Parathyroid adenoma (tissue), 2 donors: ENCODE measurements at regions not wholly inside any gene's neighbourhood (a gene's known extent, or its start where the extent isn't known, plus 50 kb on each side); places are given as distances from the start of the nearest gene placed in this dataset.

ENCODE experiments used
- H2AFZ ChIP-seq: fragments of 300-600 bp; sonication (generic); one replicate; pipeline ENCODE4 v1.7.0; 2017; ENCODE audit warnings: antibody characterized with exemption, mild to moderate bottlenecking
- H3K27ac ChIP-seq: fragments of 300-600 bp; sonication (generic); one replicate; pipeline ENCODE4 v1.7.0; 2017
- H3K27me3 ChIP-seq: fragments of 300-600 bp; sonication (generic); one replicate; pipeline ENCODE4 v1.7.0; 2017; ENCODE audit warnings: low read length; ENCODE audit not compliant: control insufficient read depth, insufficient read depth
- H3K36me3 ChIP-seq: fragments of 300-600 bp; sonication (generic); one replicate; pipeline ENCODE4 v1.7.0; 2017; ENCODE audit warnings: low read length; ENCODE audit not compliant: control insufficient read depth, insufficient read depth
- H3K4me1 ChIP-seq: fragments of 300-600 bp; sonication (generic); one replicate; pipeline ENCODE4 v1.7.0; 2017; ENCODE audit warnings: control low read depth
- H3K4me2 ChIP-seq: fragments of 300-600 bp; sonication (generic); one replicate; pipeline ENCODE4 v1.7.0; 2017; ENCODE audit warnings: low read length
- H3K4me3 ChIP-seq: fragments of 300-600 bp; sonication (generic); one replicate; pipeline ENCODE4 v1.7.0; 2017; ENCODE audit warnings: low read depth, low read length
- H3K79me2 ChIP-seq: fragments of 300-600 bp; sonication (generic); one replicate; pipeline ENCODE4 v1.7.0; 2017; ENCODE audit warnings: control low read depth
- H3K9ac ChIP-seq: fragments of 300-600 bp; sonication (generic); one replicate; pipeline ENCODE4 v1.7.0; 2017; ENCODE audit warnings: mild to moderate bottlenecking
- H3K9me3 ChIP-seq: fragments of 300-600 bp; sonication (generic); one replicate; pipeline ENCODE4 v1.7.0; 2017; ENCODE audit warnings: low read length; ENCODE audit not compliant: control insufficient read depth
- CTCF ChIP-seq: fragments of 300-600 bp; sonication (generic); IDR thresholded peaks from one replicate; pipeline ENCODE4 v1.7.0; 2017; ENCODE audit warnings: antibody characterized with exemption, mild to moderate bottlenecking
- donor health status: primary hyperparathyroidism.

GRCh38 chr17:53004902-53005301 lies 817.8 kb upstream of the KIF2B start:
- no peak overlapping the region for H3K27ac ChIP-seq
- TF ChIP-seq CTCF = no peak
- no peaks in the 10 kb centered on the region for H3K4me1 ChIP-seq
- no peaks in the 10 kb centered on the region for H3K36me3 ChIP-seq
- no peaks in the 10 kb centered on the region for H3K79me2 ChIP-seq
- no peaks in the 10 kb centered on the region for H3K27me3 ChIP-seq
- H3K9me3 ChIP-seq = no peaks in the 10 kb centered on the region
- H2AFZ ChIP-seq = no peak overlapping the region
- H3K4me2 ChIP-seq = no peak overlapping the region
- no peak overlapping the region for H3K9ac ChIP-seq
- H3K4me3 ChIP-seq = no peak overlapping the region

- Histone ChIP-seq H3K27ac (no peak overlapping the region), H2AFZ (no peak overlapping the region), H3K4me3 (no peak overlapping the region), H3K79me2 (no peaks in the 10 kb centered on the region), H3K4me2 (no peak overlapping the region), H3K4me1 (no peaks in the 10 kb centered on the region), H3K27me3 (no peaks in the 10 kb centered on the region), H3K9me3 (no peaks in the 10 kb centered on the region), H3K36me3 (no peaks in the 10 kb centered on the region), H3K9ac (no peak overlapping the region)
- no peak for TF ChIP-seq CTCF
Observed at GRCh38 chr17:52995881-52996280, 826.8 kb upstream of the KIF2B start.

GRCh38 chr17:52995147-52995546 lies 827.6 kb upstream of the KIF2B start:
- Histone ChIP-seq H3K27ac (no peak overlapping the region), H2AFZ (no peak overlapping the region), H3K27me3 (no peaks in the 10 kb centered on the region), H3K36me3 (no peaks in the 10 kb centered on the region), H3K79me2 (no peaks in the 10 kb centered on the region), H3K4me2 (no peak overlapping the region), H3K4me3 (no peak overlapping the region), H3K9ac (no peak overlapping the region), H3K4me1 (no peaks in the 10 kb centered on the region), H3K9me3 (no peaks in the 10 kb centered on the region)
- no peak for TF ChIP-seq CTCF

GRCh38 chr17:52986056-52986662 lies 827.6 kb upstream of the CA10 start:
- Histone ChIP-seq H2AFZ (no peak overlapping the region), H3K4me2 (no peak overlapping the region), H3K9me3 (no peaks in the 10 kb centered on the region), H3K27me3 (no peaks in the 10 kb centered on the region), H3K4me1 (no peaks in the 10 kb centered on the region), H3K27ac (no peak overlapping the region), H3K79me2 (no peaks in the 10 kb centered on the region), H3K4me3 (no peak overlapping the region), H3K36me3 (no peaks in the 10 kb centered on the region), H3K9ac (no peak overlapping the region)
- no peak for TF ChIP-seq CTCF

- Histone ChIP-seq H3K27me3 (no peaks in the 10 kb centered on the region), H3K4me3 (no peak overlapping the region), H3K9me3 (no peaks in the 10 kb centered on the region), H2AFZ (no peak overlapping the region), H3K9ac (no peak overlapping the region), H3K36me3 (no peaks in the 10 kb centered on the region), H3K27ac (no peak overlapping the region), H3K4me1 (no peaks in the 10 kb centered on the region), H3K79me2 (no peaks in the 10 kb centered on the region), H3K4me2 (no peak overlapping the region)
- TF ChIP-seq CTCF = no peak
Observed at GRCh38 chr17:52982331-52982730, 823.8 kb upstream of the CA10 start.
